A549 (cell line): ENCODE measurements at regions not wholly inside any gene's neighbourhood (a gene's known extent, or its start where the extent isn't known, plus 50 kb on each side); places are given as distances from the start of the nearest gene placed in this dataset.
A peak's percentile ranks its signal among the peaks of the same experiment; 100 is the strongest.

Experiments used
- ATAC-seq, 2 experiments: fragments of 200-7000 bp in 1 of 2; fragments of >200 bp in 1 of 2; cut with Nextera tagmentation in 1 of 2; cut with Tn5 transposase in 1 of 2; 3 replicates each; pipeline versions ENCODE4 v1.8.0 to v1.9.1; 2018 to 2020; ENCODE audit warnings: mild to moderate bottlenecking in 1 of 2, moderate library complexity in 1 of 2
- CTCF ChIA-PET: fragments of 300-600 bp; sonication (Branson Sonifier 250); formaldehyde crosslinking; extraction: SDS; loops from one replicate; lab custom pipeline; 2021; ENCODE audit warnings: antibody characterized with exemption, inconsistent platforms; lab: Yijun Ruan, JAX
- POLR2A ChIA-PET: fragments of 350-600 bp; formaldehyde crosslinking; extraction: SDS; loops from one replicate; lab custom pipeline; 2021; ENCODE audit warnings: antibody characterized with exemption, inconsistent platforms; lab: Yijun Ruan, JAX
- DNase-seq, 2 experiments: peaks; one replicate each; pipeline versions ENCODE4 v3.0.0 to v3.0.0-alpha.2; 2011 to 2016; ENCODE audit warnings: low read depth in 1 of 2, low spot score in 1 of 2
- FAIRE-seq: peaks from 2 replicates; lab custom pipeline; 2011; peaks lifted over from hg19 to GRCh38; lab: Jason Lieb, UNC
- H3K27ac ChIP-seq, 2 experiments: fragments of >200 bp; sonication (Bioruptor Twin); formaldehyde crosslinking; 3 replicates each; pipeline ENCODE4 v1.5.1; 2016 to 2017
- H3K4me1 ChIP-seq: fragments of >200 bp; sonication (Bioruptor Twin); formaldehyde crosslinking; 3 replicates; pipeline ENCODE4 v1.6.1; 2016
- H3K4me2 ChIP-seq: fragments of >200 bp; sonication (Bioruptor Twin); formaldehyde crosslinking; 3 replicates; pipeline ENCODE4 v1.6.1; 2016
- H3K4me3 ChIP-seq: fragments of >200 bp; sonication (Bioruptor Twin); formaldehyde crosslinking; 3 replicates; pipeline ENCODE4 v1.5.1; 2016
- H3K9me3 ChIP-seq: fragments of >200 bp; sonication (Bioruptor Twin); formaldehyde crosslinking; 3 replicates; pipeline ENCODE4 v1.6.1; 2016
- CBX2 ChIP-seq: fragments of 200-600 bp; sonication (generic); IDR thresholded peaks from 2 replicates; pipeline ENCODE4 v1.6.1; 2016; ENCODE audit warnings: low read depth, mild to moderate bottlenecking, borderline replicate concordance
- CEBPB ChIP-seq, 2 experiments: fragments of >200 bp in 1 of 2; sonication (Bioruptor Twin) in 1 of 2; formaldehyde crosslinking in 1 of 2; IDR thresholded peaks; 2 replicates each; pipeline ENCODE4 v1.6.1; 2012 to 2016
- CHD4 ChIP-seq: fragments of 200-600 bp; sonication (generic); IDR thresholded peaks from 2 replicates; pipeline ENCODE4 v1.6.1; 2016; ENCODE audit warnings: antibody characterized with exemption, mild to moderate bottlenecking, borderline replicate concordance
- E2F6 ChIP-seq: IDR thresholded peaks from 2 replicates; pipeline ENCODE4 v1.6.1; 2012; ENCODE audit warnings: low read depth, borderline replicate concordance
- FOSL2 ChIP-seq, 2 experiments: fragments of 450-650 bp in 1 of 2; fragments of >200 bp in 1 of 2; sonication (Bioruptor Twin) in 1 of 2; formaldehyde crosslinking; IDR thresholded peaks; 2 replicates each; pipeline versions ENCODE4 v1.5.0 to v1.6.1; 2016 to 2020; ENCODE audit warnings: mild to moderate bottlenecking in 1 of 2, moderate library complexity in 1 of 2
- GATA3 ChIP-seq: IDR thresholded peaks from 2 replicates; pipeline ENCODE4 v1.6.1; 2012; ENCODE audit warnings: borderline replicate concordance
- HES2 ChIP-seq: fragments of >200 bp; sonication (Bioruptor Twin); formaldehyde crosslinking; IDR thresholded peaks from 2 replicates; pipeline ENCODE4 v1.6.1; 2016
- HEYL ChIP-seq: fragments of 250-450 bp; sonication (Bioruptor Pico); IDR thresholded peaks from 2 replicates; pipeline ENCODE4 v1.8.0; 2021; ENCODE audit warnings: mild to moderate bottlenecking, moderate library complexity
- HOXA7 ChIP-seq: fragments of 250-450 bp; sonication (Bioruptor Pico); IDR thresholded peaks from 2 replicates; pipeline ENCODE4 v1.5.0; 2020; ENCODE audit warnings: mild to moderate bottlenecking, moderate library complexity
- JUNB ChIP-seq: fragments of >200 bp; sonication (Bioruptor Twin); formaldehyde crosslinking; IDR thresholded peaks from 2 replicates; pipeline ENCODE4 v1.6.1; 2016
- RCOR1 ChIP-seq: fragments of 150-350 bp; IDR thresholded peaks from 2 replicates; pipeline ENCODE4 v1.6.1; 2014; ENCODE audit warnings: antibody characterized with exemption, low read length, low read depth
- ZC3H11A ChIP-seq: fragments of 450-650 bp; IDR thresholded peaks from 2 replicates; pipeline ENCODE4 v1.6.1; 2014; ENCODE audit warnings: antibody characterized with exemption, mild to moderate bottlenecking
- WGBS: methylation state at CpG from one replicate; pipeline ENCODE4 v1.1.6; 2017; ENCODE audit errors: missing lambda C conversion rate; 5-methylcytosine and 5-hydroxymethylcytosine counted together
- TF ChIP-seq, protein P1 (sequence below): fragments of 200-600 bp; sonication (generic); IDR thresholded peaks from 2 replicates; pipeline ENCODE4 v1.6.1; 2016; ENCODE audit warnings: antibody characterized with exemption, mild to moderate bottlenecking, moderate library complexity
- TF ChIP-seq, protein P2 (sequence below): fragments of 250-450 bp; sonication (Bioruptor Pico); IDR thresholded peaks from 2 replicates; pipeline ENCODE4 v1.5.0; 2020; ENCODE audit warnings: low read depth, mild to moderate bottlenecking, moderate library complexity

- FAIRE-seq (no peak), DNase-seq (no peak), ATAC-seq (no peak)
- WGBS = 69% methylated on average over 1 of the region's 1 CpG
- Histone ChIP-seq H3K4me1 (peaks cover 42% of the 10 kb centered on the region), H3K27ac (no peak overlapping the region; a peak in 1 of 6 replicates), H3K4me2 (peak overlapping the region; percentile 32; the same call in 1 of the 3 replicates), H3K9me3 (no peaks in the 10 kb centered on the region), H3K4me3 (no peak overlapping the region)
- ChIA-PET POLR2A (no interaction called here), CTCF (no interaction called here)
- no peak for TF ChIP-seq RCOR1
These were observed 247.1 kb upstream of the UBE2E3 start for GRCh38 chr2:180733330-180733729.

- WGBS = 85% methylated on average over 2 of the region's 3 CpGs
- ATAC-seq (no peak), DNase-seq (no peak), FAIRE-seq (no peak)
- ChIA-PET POLR2A (no interaction called here), CTCF (no interaction called here)
- Histone ChIP-seq H3K4me2 (no peak overlapping the region), H3K9me3 (no peaks in the 10 kb centered on the region), H3K27ac (peak overlapping the region; percentile 13 to 57; a peak in 1 of 6 replicates), H3K4me1 (peaks cover 44% of the 10 kb centered on the region), H3K4me3 (no peak overlapping the region)
- TF ChIP-seq, protein P1, sequence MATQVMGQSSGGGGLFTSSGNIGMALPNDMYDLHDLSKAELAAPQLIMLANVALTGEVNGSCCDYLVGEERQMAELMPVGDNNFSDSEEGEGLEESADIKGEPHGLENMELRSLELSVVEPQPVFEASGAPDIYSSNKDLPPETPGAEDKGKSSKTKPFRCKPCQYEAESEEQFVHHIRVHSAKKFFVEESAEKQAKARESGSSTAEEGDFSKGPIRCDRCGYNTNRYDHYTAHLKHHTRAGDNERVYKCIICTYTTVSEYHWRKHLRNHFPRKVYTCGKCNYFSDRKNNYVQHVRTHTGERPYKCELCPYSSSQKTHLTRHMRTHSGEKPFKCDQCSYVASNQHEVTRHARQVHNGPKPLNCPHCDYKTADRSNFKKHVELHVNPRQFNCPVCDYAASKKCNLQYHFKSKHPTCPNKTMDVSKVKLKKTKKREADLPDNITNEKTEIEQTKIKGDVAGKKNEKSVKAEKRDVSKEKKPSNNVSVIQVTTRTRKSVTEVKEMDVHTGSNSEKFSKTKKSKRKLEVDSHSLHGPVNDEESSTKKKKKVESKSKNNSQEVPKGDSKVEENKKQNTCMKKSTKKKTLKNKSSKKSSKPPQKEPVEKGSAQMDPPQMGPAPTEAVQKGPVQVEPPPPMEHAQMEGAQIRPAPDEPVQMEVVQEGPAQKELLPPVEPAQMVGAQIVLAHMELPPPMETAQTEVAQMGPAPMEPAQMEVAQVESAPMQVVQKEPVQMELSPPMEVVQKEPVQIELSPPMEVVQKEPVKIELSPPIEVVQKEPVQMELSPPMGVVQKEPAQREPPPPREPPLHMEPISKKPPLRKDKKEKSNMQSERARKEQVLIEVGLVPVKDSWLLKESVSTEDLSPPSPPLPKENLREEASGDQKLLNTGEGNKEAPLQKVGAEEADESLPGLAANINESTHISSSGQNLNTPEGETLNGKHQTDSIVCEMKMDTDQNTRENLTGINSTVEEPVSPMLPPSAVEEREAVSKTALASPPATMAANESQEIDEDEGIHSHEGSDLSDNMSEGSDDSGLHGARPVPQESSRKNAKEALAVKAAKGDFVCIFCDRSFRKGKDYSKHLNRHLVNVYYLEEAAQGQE = no peak
- TF ChIP-seq CHD4 (no peak), ZC3H11A (no peak), HOXA7 (CRISPR knock-in tag) (no peak), GATA3 (no peak), HEYL (CRISPR knock-in tag) (no peak), CBX2 (no peak)
- TF ChIP-seq, protein P2, sequence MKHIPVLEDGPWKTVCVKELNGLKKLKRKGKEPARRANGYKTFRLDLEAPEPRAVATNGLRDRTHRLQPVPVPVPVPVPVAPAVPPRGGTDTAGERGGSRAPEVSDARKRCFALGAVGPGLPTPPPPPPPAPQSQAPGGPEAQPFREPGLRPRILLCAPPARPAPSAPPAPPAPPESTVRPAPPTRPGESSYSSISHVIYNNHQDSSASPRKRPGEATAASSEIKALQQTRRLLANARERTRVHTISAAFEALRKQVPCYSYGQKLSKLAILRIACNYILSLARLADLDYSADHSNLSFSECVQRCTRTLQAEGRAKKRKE (CRISPR knock-in tag) = no peak
These were observed 248.1 kb upstream of the UBE2E3 start for GRCh38 chr2:180732337-180732736.

- H3K27ac ChIP-seq = peak overlapping the region; percentile 45 to 64; a peak in 4 of 6 replicates
- ChIA-PET POLR2A (no interaction called here), CTCF (no interaction called here)
- DNase-seq (peak in 1 of 2 experiments; percentile 30), ATAC-seq (peak in 1 of 2 experiments; percentile 35; a peak in 1 of 6 replicates), FAIRE-seq (no peak)
- 56% methylated on average over 2 of the region's 2 CpGs for WGBS
- peak overlapping the region; percentile 48; the same call in 2 of the 3 replicates for H3K4me2 ChIP-seq
- H3K4me1 ChIP-seq = peaks cover 44% of the 10 kb centered on the region
- no peak overlapping the region for H3K4me3 ChIP-seq
- no peaks in the 10 kb centered on the region for H3K9me3 ChIP-seq
- TF ChIP-seq FOSL2 (IDR thresholded peaks at IDR 0.05) = no peak
- peak; percentile 49 for TF ChIP-seq FOSL2 (CRISPR knock-in tag; IDR thresholded peaks at IDR 0.05)
- TF ChIP-seq E2F6 = no peak
- 0 out of 2 replicates have a peak, but pooled peaks have one; percentile 28 for TF ChIP-seq GATA3
- peak; percentile 90 to 97 for TF ChIP-seq CEBPB (IDR thresholded peaks at IDR 0.05)
- TF ChIP-seq JUNB = peak; percentile 44; the same call in 1 of the 2 replicates
- 0 out of 2 replicates have a peak, but pooled peaks have one; percentile 47 for TF ChIP-seq HES2
These were observed 249.4 kb upstream of the UBE2E3 start for GRCh38 chr2:180730976-180731375.
